ENCODE measurements at regions not wholly inside any gene's neighbourhood (a gene's known extent, or its start where the extent isn't known, plus 50 kb on each side); places are given as distances from the start of the nearest gene placed in this dataset.
"Not testable (repeated sequence)": the region's sequence is repeated elsewhere in the genome, so short reads cannot be mapped to it uniquely, and the experiment has no call there.

GRCh38 chr12:25710938-25711605, 158.0 kb upstream of the LMNTD1 start:
- not testable (repeated sequence) for TF ChIP-seq CTCF (IDR thresholded peaks at IDR 0.05 in 8 of 11, conservative IDR thresholded peaks at IDR 0.05 in 3 of 11); POLR2AphosphoS5 (IDR thresholded peaks at IDR 0.05); POLR2A (IDR thresholded peaks at IDR 0.05)

Data from spleen (tissue), 7 donors.